Neural progenitor cell (in vitro differentiated cells): ENCODE measurements at regions not wholly inside any gene's neighbourhood (a gene's known extent, or its start where the extent isn't known, plus 50 kb on each side); places are given as distances from the start of the nearest gene placed in this dataset.

Experiments
- CTCF ChIP-seq: fragments of 200-600 bp; sonication (generic); IDR thresholded peaks from 2 replicates; pipeline ENCODE4 v1.5.1; 2017; ENCODE audit warnings: antibody characterized with exemption, mild to moderate bottlenecking
- EZH2 ChIP-seq: fragments of 200-600 bp; sonication (generic); IDR thresholded peaks from 2 replicates; pipeline ENCODE4 v1.6.1; 2017; ENCODE audit warnings: antibody characterized with exemption, mild to moderate bottlenecking, moderate library complexity
- EZH2phosphoT487 ChIP-seq: fragments of 200-600 bp; sonication (generic); IDR thresholded peaks from 2 replicates; pipeline ENCODE4 v1.6.1; 2017; ENCODE audit warnings: antibody characterized with exemption

DNA sequence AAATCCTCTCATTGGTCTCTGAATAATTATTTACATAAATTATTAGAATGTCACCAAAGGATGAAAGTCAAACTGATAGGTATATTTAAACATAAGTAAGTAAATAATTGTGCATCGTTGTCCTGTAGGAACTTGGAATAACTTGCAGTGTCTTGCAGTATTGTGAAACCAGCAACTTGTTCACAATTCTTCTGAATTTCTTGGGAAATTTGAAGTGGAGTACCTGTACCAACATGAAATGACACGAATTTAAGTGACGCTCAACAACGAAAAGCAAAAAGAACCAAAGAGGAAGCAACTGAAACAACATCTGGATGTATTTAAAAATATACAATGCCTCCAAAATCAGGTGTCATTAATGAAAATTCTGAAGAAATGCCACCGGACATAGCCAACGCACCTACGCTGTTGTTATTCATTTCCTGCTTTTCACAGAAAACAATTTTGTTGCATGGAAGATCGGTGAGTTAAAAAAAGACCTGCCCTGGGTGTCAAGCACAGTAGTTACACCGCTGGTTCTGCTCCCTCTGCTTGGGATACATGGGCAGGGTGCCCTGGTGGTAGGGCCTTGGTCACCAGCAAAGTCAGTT, 112.5 kb downstream of the RPLP1 start:
- no peak for TF ChIP-seq EZH2
- TF ChIP-seq EZH2phosphoT487, result no peak
- no peak for TF ChIP-seq CTCF
